Natural killer cell treated with Interleukin-12 subunit alpha and Interleukin-12 subunit beta and Interleukin-15 and Interleukin-18, amount 100 ng/mL, for 72 hours (primary cell): ENCODE measurements at regions not wholly inside any gene's neighbourhood (a gene's known extent, or its start where the extent isn't known, plus 50 kb on each side); places are given as distances from the start of the nearest gene placed in this dataset.

Source experiments
- ATAC-seq, 2 donors: fragments of 150-1000 bp; cut with Tn5 transposase in 1 of 2; sonication (Bioruptor Pico), chemical (Tn5 transposase) in 1 of 2; 2 replicates each; pipeline ENCODE4 v1.10.0; 2021
- DNase-seq: peaks from one replicate; pipeline ENCODE4 v3.0.0; 2022; ENCODE audit warnings: low spot score
- H3K27ac Mint-ChIP-seq, 2 donors: 1 replicate in 1 of 2; 2 replicates in 1 of 2; pipeline ENCODE4 v1.8.0; 2022; ENCODE audit warnings: mixed read lengths in 2 of 2, mild to moderate bottlenecking in 1 of 2, moderate library complexity in 1 of 2
- H3K27me3 Mint-ChIP-seq, 2 donors: 1 replicate in 1 of 2; 2 replicates in 1 of 2; pipeline ENCODE4 v1.8.0; 2022; ENCODE audit warnings: mixed read lengths in 2 of 2
- H3K36me3 Mint-ChIP-seq: one replicate; pipeline ENCODE4 v1.8.0; 2022; ENCODE audit warnings: mixed read lengths
- H3K4me1 Mint-ChIP-seq, 2 donors: 1 replicate in 1 of 2; 2 replicates in 1 of 2; pipeline ENCODE4 v1.8.0; 2022; ENCODE audit warnings: low read depth in 2 of 2, mixed read lengths in 2 of 2, mild to moderate bottlenecking in 1 of 2
- H3K4me3 Mint-ChIP-seq: one replicate; pipeline ENCODE4 v1.8.0; 2022; ENCODE audit warnings: mixed read lengths
- H3K9me3 Mint-ChIP-seq: 2 replicates; pipeline ENCODE4 v1.8.0; 2022; ENCODE audit warnings: mixed read lengths

GRCh38 chr5:106386287-106386686 is 1284.5 kb downstream of the EFNA5 start:
- H3K4me1 Mint-ChIP-seq = no peaks in the 10 kb centered on the region
- H3K27me3 Mint-ChIP-seq = no peaks in the 10 kb centered on the region
- H3K27ac Mint-ChIP-seq = no peak overlapping the region
- ATAC-seq = no peak
- no peak overlapping the region for H3K4me3 Mint-ChIP-seq
- H3K9me3 Mint-ChIP-seq = peaks cover 5% of the 10 kb centered on the region
- no peak for DNase-seq
- H3K36me3 Mint-ChIP-seq = no peaks in the 10 kb centered on the region

- Mint-ChIP-seq H3K9me3 (no peaks in the 10 kb centered on the region), H3K27ac (no peak overlapping the region), H3K27me3 (no peaks in the 10 kb centered on the region), H3K4me1 (no peaks in the 10 kb centered on the region), H3K36me3 (no peaks in the 10 kb centered on the region), H3K4me3 (no peak overlapping the region)
- no peak for DNase-seq
- ATAC-seq = no peak
Measured at GRCh38 chr5:106380736-106381135, 1290.0 kb downstream of the EFNA5 start.

GRCh38 chr5:106376522-106376921 is 1294.2 kb downstream of the EFNA5 start:
- Mint-ChIP-seq H3K36me3 (no peaks in the 10 kb centered on the region), H3K4me3 (no peak overlapping the region), H3K9me3 (no peaks in the 10 kb centered on the region), H3K27me3 (no peaks in the 10 kb centered on the region), H3K4me1 (no peaks in the 10 kb centered on the region), H3K27ac (no peak overlapping the region)
- no peak for DNase-seq
- no peak for ATAC-seq

GRCh38 chr5:106374956-106375355 is 1295.8 kb downstream of the EFNA5 start:
- no peaks in the 10 kb centered on the region for H3K27me3 Mint-ChIP-seq
- no peak for ATAC-seq
- H3K36me3 Mint-ChIP-seq = peaks cover 7% of the 10 kb centered on the region
- no peaks in the 10 kb centered on the region for H3K4me1 Mint-ChIP-seq
- peaks cover 6% of the 10 kb centered on the region for H3K9me3 Mint-ChIP-seq
- no peak for DNase-seq
- H3K27ac Mint-ChIP-seq = no peak overlapping the region
- H3K4me3 Mint-ChIP-seq = no peak overlapping the region

GRCh38 chr5:106368021-106368420 is 1302.7 kb downstream of the EFNA5 start:
- Mint-ChIP-seq H3K4me1 (no peaks in the 10 kb centered on the region), H3K9me3 (peaks cover 22% of the 10 kb centered on the region), H3K36me3 (peaks cover 11% of the 10 kb centered on the region), H3K27ac (no peak overlapping the region), H3K27me3 (no peaks in the 10 kb centered on the region), H3K4me3 (no peak overlapping the region)
- ATAC-seq = no peak
- no peak for DNase-seq

- ATAC-seq (no peak), DNase-seq (no peak)
- Mint-ChIP-seq H3K27me3 (no peaks in the 10 kb centered on the region), H3K36me3 (peaks cover 16% of the 10 kb centered on the region), H3K9me3 (peaks cover 27% of the 10 kb centered on the region), H3K4me3 (no peak overlapping the region), H3K27ac (no peak overlapping the region), H3K4me1 (no peaks in the 10 kb centered on the region)
Measured at GRCh38 chr5:106367281-106367680, 1303.5 kb downstream of the EFNA5 start.

- no peak for DNase-seq
- H3K36me3 Mint-ChIP-seq = peaks cover 5% of the 10 kb centered on the region
- H3K9me3 Mint-ChIP-seq = peaks cover 18% of the 10 kb centered on the region
- H3K4me1 Mint-ChIP-seq = no peaks in the 10 kb centered on the region
- no peaks in the 10 kb centered on the region for H3K27me3 Mint-ChIP-seq
- H3K27ac Mint-ChIP-seq = no peak overlapping the region
- no peak for ATAC-seq
- no peak overlapping the region for H3K4me3 Mint-ChIP-seq
Measured at GRCh38 chr5:106363578-106363977, 1307.2 kb downstream of the EFNA5 start.

GRCh38 chr5:106361905-106362304 is 1308.8 kb downstream of the EFNA5 start:
- ATAC-seq (no peak), DNase-seq (no peak)
- peaks cover 23% of the 10 kb centered on the region for H3K9me3 Mint-ChIP-seq
- H3K27me3 Mint-ChIP-seq = no peaks in the 10 kb centered on the region
- no peaks in the 10 kb centered on the region for H3K4me1 Mint-ChIP-seq
- no peak overlapping the region for H3K27ac Mint-ChIP-seq
- peaks cover 5% of the 10 kb centered on the region for H3K36me3 Mint-ChIP-seq
- no peak overlapping the region for H3K4me3 Mint-ChIP-seq

GRCh38 chr5:106331415-106331814 is 1339.3 kb downstream of the EFNA5 start:
- H3K4me3 Mint-ChIP-seq = no peak overlapping the region
- H3K36me3 Mint-ChIP-seq = no peaks in the 10 kb centered on the region
- no peaks in the 10 kb centered on the region for H3K4me1 Mint-ChIP-seq
- no peak overlapping the region for H3K27ac Mint-ChIP-seq
- H3K27me3 Mint-ChIP-seq = no peaks in the 10 kb centered on the region
- ATAC-seq (no peak), DNase-seq (no peak)
- H3K9me3 Mint-ChIP-seq = peaks cover 18% of the 10 kb centered on the region

GRCh38 chr5:106324356-106324755 is 1346.4 kb downstream of the EFNA5 start:
- H3K4me1 Mint-ChIP-seq = no peaks in the 10 kb centered on the region
- ATAC-seq = no peak
- no peak overlapping the region for H3K27ac Mint-ChIP-seq
- H3K4me3 Mint-ChIP-seq = no peak overlapping the region
- no peaks in the 10 kb centered on the region for H3K27me3 Mint-ChIP-seq
- no peak for DNase-seq
- H3K9me3 Mint-ChIP-seq = peaks cover 11% of the 10 kb centered on the region
- H3K36me3 Mint-ChIP-seq = no peaks in the 10 kb centered on the region

- H3K9me3 Mint-ChIP-seq = peaks cover 11% of the 10 kb centered on the region
- ATAC-seq = no peak
- DNase-seq = no peak
- H3K27ac Mint-ChIP-seq = no peak overlapping the region
- H3K36me3 Mint-ChIP-seq = no peaks in the 10 kb centered on the region
- no peaks in the 10 kb centered on the region for H3K27me3 Mint-ChIP-seq
- no peaks in the 10 kb centered on the region for H3K4me1 Mint-ChIP-seq
- no peak overlapping the region for H3K4me3 Mint-ChIP-seq
Measured at GRCh38 chr5:106321242-106321641, 1349.5 kb downstream of the EFNA5 start.

- peaks cover 15% of the 10 kb centered on the region for H3K9me3 Mint-ChIP-seq
- ATAC-seq (no peak), DNase-seq (no peak)
- H3K4me3 Mint-ChIP-seq = no peak overlapping the region
- no peak overlapping the region for H3K27ac Mint-ChIP-seq
- H3K4me1 Mint-ChIP-seq = no peaks in the 10 kb centered on the region
- H3K27me3 Mint-ChIP-seq = no peaks in the 10 kb centered on the region
- no peaks in the 10 kb centered on the region for H3K36me3 Mint-ChIP-seq
Measured at GRCh38 chr5:106314221-106314824, 1356.4 kb downstream of the EFNA5 start.

GRCh38 chr5:106312360-106312759 is 1358.4 kb downstream of the EFNA5 start:
- peaks cover 7% of the 10 kb centered on the region for H3K9me3 Mint-ChIP-seq
- no peak overlapping the region for H3K27ac Mint-ChIP-seq
- no peaks in the 10 kb centered on the region for H3K4me1 Mint-ChIP-seq
- H3K36me3 Mint-ChIP-seq = no peaks in the 10 kb centered on the region
- no peak overlapping the region for H3K4me3 Mint-ChIP-seq
- no peaks in the 10 kb centered on the region for H3K27me3 Mint-ChIP-seq
- DNase-seq (no peak), ATAC-seq (no peak)

GRCh38 chr5:106311230-106311915 is 1359.4 kb downstream of the EFNA5 start:
- ATAC-seq (no peak), DNase-seq (no peak)
- no peaks in the 10 kb centered on the region for H3K27me3 Mint-ChIP-seq

GRCh38 chr5:106307265-106307664 is 1363.5 kb downstream of the EFNA5 start:
- H3K4me1 Mint-ChIP-seq = no peaks in the 10 kb centered on the region
- H3K9me3 Mint-ChIP-seq = peaks cover 7% of the 10 kb centered on the region
- DNase-seq (no peak), ATAC-seq (no peak)
- H3K4me3 Mint-ChIP-seq = no peak overlapping the region
- no peaks in the 10 kb centered on the region for H3K36me3 Mint-ChIP-seq
- H3K27me3 Mint-ChIP-seq = no peaks in the 10 kb centered on the region
- no peak overlapping the region for H3K27ac Mint-ChIP-seq

More at GRCh38 chr5:106311230-106311915, 1359.4 kb downstream of the EFNA5 start:
- no peak overlapping the region for H3K4me3 Mint-ChIP-seq
- H3K9me3 Mint-ChIP-seq = peaks cover 7% of the 10 kb centered on the region
- no peaks in the 10 kb centered on the region for H3K4me1 Mint-ChIP-seq
- no peak overlapping the region for H3K27ac Mint-ChIP-seq
- H3K36me3 Mint-ChIP-seq = no peaks in the 10 kb centered on the region
